ENCODE measurements at regions not wholly inside any gene's neighbourhood (a gene's known extent, or its start where the extent isn't known, plus 50 kb on each side); places are given as distances from the start of the nearest gene placed in this dataset.

GRCh38 chr6:50992232-50992631 lies 173.6 kb downstream of the TFAP2B start:
- Mint-ChIP-seq H3K36me3 (ENCODE audit: low read depth, unreplicated experiment) (no peaks in the 10 kb centered on the region), H3K27me3 (ENCODE audit: low read depth, unreplicated experiment) (no peaks in the 10 kb centered on the region), H3K4me3 (ENCODE audit: unreplicated experiment) (no peak overlapping the region), H3K4me1 (ENCODE audit: low read depth, unreplicated experiment) (no peaks in the 10 kb centered on the region), H3K27ac (ENCODE audit: unreplicated experiment) (no peak overlapping the region), H3K9me3 (ENCODE audit: unreplicated experiment) (no peaks in the 10 kb centered on the region)
- no peak for TF ChIP-seq EZH2 (IDR thresholded peaks at IDR 0.05; ENCODE audit: insufficient read depth, low read length)
- no peak overlapping the region for H3K27ac ChIP-seq (ENCODE audit: low read depth, low read length)
- no peaks in the 10 kb centered on the region for H3K79me2 ChIP-seq (ENCODE audit: insufficient read depth, low read length)
- no peaks in the 10 kb centered on the region for H3K27me3 ChIP-seq (ENCODE audit: insufficient read depth, low read length)
- no peak overlapping the region for H3K9ac ChIP-seq (ENCODE audit: low read length)
- DNase-seq (ENCODE audit: low read depth) (no peak), FAIRE-seq (no peak)
- H3K4me2 ChIP-seq (ENCODE audit: low read length), result no peak overlapping the region
- no peak overlapping the region for H3K4me3 ChIP-seq (ENCODE audit: insufficient read depth, low read depth, low read length)
- no peak overlapping the region for H2AFZ ChIP-seq (ENCODE audit: low read depth, low read length)
- no peaks in the 10 kb centered on the region for H3K9me3 ChIP-seq (ENCODE audit: insufficient read depth, low read depth, low read length)
- H3K36me3 ChIP-seq (ENCODE audit: insufficient read depth, low read length), result no peaks in the 10 kb centered on the region
- H4K20me1 ChIP-seq (ENCODE audit: insufficient read depth, low read length), result no peaks in the 10 kb centered on the region
- H3K4me1 ChIP-seq (ENCODE audit: insufficient read depth, low read length), result no peaks in the 10 kb centered on the region

- no peaks in the 10 kb centered on the region for H3K79me2 ChIP-seq (ENCODE audit: insufficient read depth, low read length)
- no peaks in the 10 kb centered on the region for H3K4me1 Mint-ChIP-seq (ENCODE audit: low read depth, unreplicated experiment)
- peaks cover 2% of the 10 kb centered on the region for H3K27me3 Mint-ChIP-seq (ENCODE audit: low read depth, unreplicated experiment)
- DNase-seq (ENCODE audit: low read depth) (no peak), FAIRE-seq (no peak)
- TF ChIP-seq EZH2 (IDR thresholded peaks at IDR 0.05; ENCODE audit: insufficient read depth, low read length), result no peak
- no peak for TF ChIP-seq CTCF (IDR thresholded peaks at IDR 0.05; ENCODE audit: insufficient read depth, low read depth, low read length)
- H3K9ac ChIP-seq (ENCODE audit: low read length), result no peak overlapping the region
- no peak overlapping the region for H3K4me3 ChIP-seq (ENCODE audit: insufficient read depth, low read depth, low read length)
- no peaks in the 10 kb centered on the region for H3K36me3 Mint-ChIP-seq (ENCODE audit: low read depth, unreplicated experiment)
- H3K36me3 ChIP-seq (ENCODE audit: insufficient read depth, low read length), result no peaks in the 10 kb centered on the region
- H4K20me1 ChIP-seq (ENCODE audit: insufficient read depth, low read length), result no peaks in the 10 kb centered on the region
- H3K9me3 Mint-ChIP-seq (ENCODE audit: unreplicated experiment), result no peaks in the 10 kb centered on the region
- H3K4me2 ChIP-seq (ENCODE audit: low read length), result no peak overlapping the region
- H3K4me1 ChIP-seq (ENCODE audit: insufficient read depth, low read length), result no peaks in the 10 kb centered on the region
- H2AFZ ChIP-seq (ENCODE audit: low read depth, low read length), result no peak overlapping the region
- no peak overlapping the region for H3K27ac ChIP-seq (ENCODE audit: low read depth, low read length)
- H3K27me3 ChIP-seq (ENCODE audit: insufficient read depth, low read length), result no peaks in the 10 kb centered on the region
- no peaks in the 10 kb centered on the region for H3K9me3 ChIP-seq (ENCODE audit: insufficient read depth, low read depth, low read length)
- no peak overlapping the region for H3K4me3 Mint-ChIP-seq (ENCODE audit: unreplicated experiment)
- no peak overlapping the region for H3K27ac Mint-ChIP-seq (ENCODE audit: unreplicated experiment)
Measured at GRCh38 chr6:50992704-50993625, 174.3 kb downstream of the TFAP2B start.

GRCh38 chr6:50993941-50994720 lies 175.5 kb downstream of the TFAP2B start:
- no peak overlapping the region for H3K4me3 ChIP-seq (ENCODE audit: insufficient read depth, low read depth, low read length)
- no peaks in the 10 kb centered on the region for H3K4me1 ChIP-seq (ENCODE audit: insufficient read depth, low read length)
- no peaks in the 10 kb centered on the region for H3K9me3 ChIP-seq (ENCODE audit: insufficient read depth, low read depth, low read length)
- no peaks in the 10 kb centered on the region for H3K9me3 Mint-ChIP-seq (ENCODE audit: unreplicated experiment)
- no peak for TF ChIP-seq CTCF (IDR thresholded peaks at IDR 0.05; ENCODE audit: insufficient read depth, low read depth, low read length)
- no peak for TF ChIP-seq EZH2 (IDR thresholded peaks at IDR 0.05; ENCODE audit: insufficient read depth, low read length)
- H3K27me3 ChIP-seq (ENCODE audit: insufficient read depth, low read length), result no peaks in the 10 kb centered on the region
- no peaks in the 10 kb centered on the region for H3K79me2 ChIP-seq (ENCODE audit: insufficient read depth, low read length)
- no peak overlapping the region for H3K27ac ChIP-seq (ENCODE audit: low read depth, low read length)
- H3K4me1 Mint-ChIP-seq (ENCODE audit: low read depth, unreplicated experiment), result no peaks in the 10 kb centered on the region
- FAIRE-seq, result no peak
- no peak for DNase-seq (ENCODE audit: low read depth)
- no peak overlapping the region for H3K4me2 ChIP-seq (ENCODE audit: low read length)
- H2AFZ ChIP-seq (ENCODE audit: low read depth, low read length), result no peak overlapping the region
- peaks cover 2% of the 10 kb centered on the region for H3K27me3 Mint-ChIP-seq (ENCODE audit: low read depth, unreplicated experiment)
- no peak overlapping the region for H3K27ac Mint-ChIP-seq (ENCODE audit: unreplicated experiment)
- no peaks in the 10 kb centered on the region for H4K20me1 ChIP-seq (ENCODE audit: insufficient read depth, low read length)
- H3K36me3 Mint-ChIP-seq (ENCODE audit: low read depth, unreplicated experiment), result no peaks in the 10 kb centered on the region
- H3K36me3 ChIP-seq (ENCODE audit: insufficient read depth, low read length), result no peaks in the 10 kb centered on the region
- no peak overlapping the region for H3K9ac ChIP-seq (ENCODE audit: low read length)
- H3K4me3 Mint-ChIP-seq (ENCODE audit: unreplicated experiment), result no peak overlapping the region
